ENCODE measurements at regions not wholly inside any gene's neighbourhood (a gene's known extent, or its start where the extent isn't known, plus 50 kb on each side); places are given as distances from the start of the nearest gene placed in this dataset.
A peak's percentile ranks its signal among the peaks of the same experiment; 100 is the strongest.

- DNase-seq = no peak
Measured at GRCh38 chr1:39085174-39085573, 59.0 kb downstream of the NDUFS5 start.

- DNase-seq = peak; percentile 70
Measured at GRCh38 chr1:39086386-39086785, 60.2 kb downstream of the NDUFS5 start.

- peak; percentile 23 for DNase-seq
Measured at GRCh38 chr1:39086865-39087409, 60.8 kb downstream of the NDUFS5 start.

GRCh38 chr1:39087435-39087834 lies 61.3 kb downstream of the NDUFS5 start:
- DNase-seq = no peak

- DNase-seq = no peak
Measured at GRCh38 chr1:39088658-39089057, 62.5 kb downstream of the NDUFS5 start.

GRCh38 chr1:39089931-39090521 lies 63.9 kb downstream of the NDUFS5 start:
- DNase-seq = no peak

- DNase-seq = no peak
Measured at GRCh38 chr1:39090757-39091380, 64.7 kb downstream of the NDUFS5 start.

- peak; percentile 63 for DNase-seq
Measured at GRCh38 chr1:39091845-39092645, 65.9 kb downstream of the NDUFS5 start.

- DNase-seq = no peak
Measured at GRCh38 chr1:39094685-39095084, 68.5 kb downstream of the NDUFS5 start.

GRCh38 chr1:39098546-39099250 lies 72.5 kb downstream of the NDUFS5 start:
- DNase-seq = peak; percentile 87

- DNase-seq = peak; percentile 96
Measured at GRCh38 chr1:39102537-39103327, 76.6 kb downstream of the NDUFS5 start.

- no peak for DNase-seq
Measured at GRCh38 chr1:39103328-39104157, 77.4 kb downstream of the NDUFS5 start.

- no peak for DNase-seq
Measured at GRCh38 chr1:39104158-39105060, 78.3 kb downstream of the NDUFS5 start.

- DNase-seq = no peak
Measured at GRCh38 chr1:39105061-39105840, 79.1 kb downstream of the NDUFS5 start.

- no peak for DNase-seq
Measured at GRCh38 chr1:39105841-39106765, 80.0 kb downstream of the NDUFS5 start.

GRCh38 chr1:39106801-39107327 lies 80.7 kb downstream of the NDUFS5 start:
- DNase-seq = no peak

GRCh38 chr1:39107341-39108290 lies 81.5 kb downstream of the NDUFS5 start:
- no peak for DNase-seq
